Gastrocnemius medialis (tissue), 4 donors: ENCODE measurements at regions not wholly inside any gene's neighbourhood (a gene's known extent, or its start where the extent isn't known, plus 50 kb on each side); places are given as distances from the start of the nearest gene placed in this dataset.

Source experiments
- ATAC-seq, 2 donors: fragments of 150-250 bp; one replicate each; pipeline ENCODE4 v1.9.1; 2016
- DNase-seq, 2 donors: peaks; one replicate each; pipeline ENCODE4 v3.0.0-alpha.2; 2019
- H3K27ac ChIP-seq, 4 donors: fragments of 200-600 bp; sonication (generic); 1 replicate in 1 of 4; 2 replicates in 3 of 4; pipeline ENCODE4 v1.5.1; 2016 to 2018; ENCODE audit warnings: mild to moderate bottlenecking in 2 of 4, moderate library complexity in 1 of 4
- H3K27me3 ChIP-seq, 3 donors: fragments of 200-600 bp; sonication (generic) in 2 of 3; 1 replicate in 1 of 3; 2 replicates in 2 of 3; pipeline versions ENCODE4 v1.5.1 to v1.6.0; 2016 to 2019; ENCODE audit warnings: mild to moderate bottlenecking in 1 of 3, moderate library complexity in 1 of 3
- H3K36me3 ChIP-seq, 2 donors: fragments of 200-600 bp; sonication (generic) in 1 of 2; one replicate each; pipeline ENCODE4 v1.5.1; 2017 to 2018
- H3K4me1 ChIP-seq, 2 donors: fragments of 200-600 bp; sonication (generic) in 1 of 2; one replicate each; pipeline ENCODE4 v1.5.1; 2016 to 2017; ENCODE audit warnings: mild to moderate bottlenecking in 2 of 2
- H3K4me3 ChIP-seq, 4 donors: fragments of 200-600 bp; sonication (generic) in 3 of 4; 1 replicate in 1 of 4; 2 replicates in 3 of 4; pipeline ENCODE4 v1.5.1; 2016 to 2019; ENCODE audit warnings: mild to moderate bottlenecking in 2 of 4
- H3K9me3 ChIP-seq, 3 donors: fragments of 200-600 bp; sonication (generic) in 2 of 3; 1 replicate in 1 of 3; 2 replicates in 2 of 3; pipeline ENCODE4 v1.5.1; 2016 to 2019
- POLR2A ChIP-seq, 2 donors: fragments of 450-650 bp; IDR thresholded peaks; one replicate each; pipeline ENCODE4 v1.6.1; 2017; ENCODE audit warnings: antibody characterized with exemption in 2 of 2, mild to moderate bottlenecking in 2 of 2, moderate library complexity in 2 of 2
- in situ Hi-C, 4 donors: fragments of 200-750 bp; cut with MboI; loops; one replicate each; pipeline versions ENCODE4 v1.15.0 to v1.8.0; 2017; ENCODE audit warnings: low sequenced_read_pairs in 4 of 4
- intact Hi-C: fragments of 100-400 bp; cut with DNase I; formaldehyde crosslinking; loops from one replicate; pipeline ENCODE4 v1.15.1; 2023; ENCODE audit warnings: low total_unique reads
- TF ChIP-seq, protein P1 (sequence below), 5 experiments: fragments of 450-650 bp in 3 of 5; fragments of 200-600 bp in 2 of 5; sonication (generic) in 2 of 5; IDR thresholded peaks in 4 of 5; conservative IDR thresholded peaks in 1 of 5; 1 replicate in 4 of 5; 2 replicates in 1 of 5; pipeline ENCODE4 v1.5.1; 2016 to 2019; ENCODE audit warnings: antibody characterized with exemption in 5 of 5, mild to moderate bottlenecking in 3 of 5, moderate library complexity in 3 of 5

DNA sequence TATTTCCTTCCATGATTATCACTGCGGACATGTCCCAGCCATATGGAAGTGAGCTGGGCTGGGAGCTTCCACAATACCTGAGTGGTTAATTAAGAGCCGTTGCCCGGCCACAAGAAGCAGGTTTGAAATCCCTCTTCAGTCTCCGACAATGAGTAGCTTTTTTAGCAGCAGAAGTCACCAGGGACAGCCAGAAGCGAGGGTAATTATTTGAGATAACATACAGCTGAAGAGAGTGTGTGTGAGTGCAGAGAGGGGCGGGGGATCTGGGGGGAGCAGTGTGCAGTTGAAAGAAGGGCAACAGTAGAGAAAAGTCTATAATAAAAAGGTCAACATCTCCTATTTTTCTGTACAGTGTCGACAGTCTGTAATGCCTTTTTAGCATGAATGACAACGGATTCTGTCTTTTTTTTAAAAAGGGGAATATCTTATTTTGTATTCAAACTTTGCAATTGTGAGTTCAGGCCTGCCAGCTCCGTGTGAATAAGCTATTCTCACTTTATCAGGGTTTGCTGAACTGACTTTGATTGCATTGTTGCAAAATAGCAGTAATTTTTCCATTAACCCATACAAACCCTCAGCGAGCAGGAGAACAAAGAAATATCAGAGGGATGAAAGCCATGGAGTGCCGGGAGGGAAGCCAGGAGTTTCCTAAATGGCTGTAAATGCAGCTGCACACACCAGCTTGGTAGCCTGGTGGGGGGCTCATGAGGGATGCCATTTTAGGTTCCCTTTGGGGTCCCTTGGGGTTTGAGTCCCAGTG is 220.3 kb upstream of the IRX3 start:
- TF ChIP-seq, protein P1, sequence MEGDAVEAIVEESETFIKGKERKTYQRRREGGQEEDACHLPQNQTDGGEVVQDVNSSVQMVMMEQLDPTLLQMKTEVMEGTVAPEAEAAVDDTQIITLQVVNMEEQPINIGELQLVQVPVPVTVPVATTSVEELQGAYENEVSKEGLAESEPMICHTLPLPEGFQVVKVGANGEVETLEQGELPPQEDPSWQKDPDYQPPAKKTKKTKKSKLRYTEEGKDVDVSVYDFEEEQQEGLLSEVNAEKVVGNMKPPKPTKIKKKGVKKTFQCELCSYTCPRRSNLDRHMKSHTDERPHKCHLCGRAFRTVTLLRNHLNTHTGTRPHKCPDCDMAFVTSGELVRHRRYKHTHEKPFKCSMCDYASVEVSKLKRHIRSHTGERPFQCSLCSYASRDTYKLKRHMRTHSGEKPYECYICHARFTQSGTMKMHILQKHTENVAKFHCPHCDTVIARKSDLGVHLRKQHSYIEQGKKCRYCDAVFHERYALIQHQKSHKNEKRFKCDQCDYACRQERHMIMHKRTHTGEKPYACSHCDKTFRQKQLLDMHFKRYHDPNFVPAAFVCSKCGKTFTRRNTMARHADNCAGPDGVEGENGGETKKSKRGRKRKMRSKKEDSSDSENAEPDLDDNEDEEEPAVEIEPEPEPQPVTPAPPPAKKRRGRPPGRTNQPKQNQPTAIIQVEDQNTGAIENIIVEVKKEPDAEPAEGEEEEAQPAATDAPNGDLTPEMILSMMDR (IDR thresholded peaks at IDR 0.05 in 4 of 5, conservative IDR thresholded peaks at IDR 0.05 in 1 of 5) = no peak
- no peak for TF ChIP-seq POLR2A (IDR thresholded peaks at IDR 0.05)
- Histone ChIP-seq H3K27me3 (no peaks in the 10 kb centered on the region), H3K27ac (no peak overlapping the region), H3K4me1 (peaks cover 8 to 12% of the 10 kb centered on the region in 2 donors), H3K4me3 (no peak overlapping the region), H3K36me3 (no peaks in the 10 kb centered on the region), H3K9me3 (no peaks in the 10 kb centered on the region)
- intact Hi-C loops (no loop called here), in situ Hi-C loops (no loop called here)
- DNase-seq (no peak), ATAC-seq (no peak)

DNA sequence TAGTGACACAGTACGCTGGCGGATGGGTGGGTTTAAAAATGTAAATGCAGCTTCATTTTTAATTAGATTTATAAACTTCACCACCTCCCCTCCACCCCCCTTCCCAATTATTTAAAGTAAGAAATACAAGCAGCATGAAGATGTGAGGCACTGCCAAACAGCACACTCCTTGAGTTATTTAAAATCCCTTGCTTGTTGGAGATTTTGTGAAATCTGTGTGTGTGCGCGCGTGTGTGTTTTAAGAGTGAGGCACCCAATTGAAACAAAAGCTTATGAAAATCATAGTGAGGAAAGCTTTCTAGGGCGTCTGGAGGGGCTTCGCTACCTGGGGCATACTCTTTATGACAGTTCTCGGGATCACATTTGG is 219.6 kb upstream of the IRX3 start:
- Histone ChIP-seq H3K27me3 (no peaks in the 10 kb centered on the region), H3K4me1 (peaks cover 8 to 12% of the 10 kb centered on the region in 2 donors), H3K4me3 (no peak overlapping the region), H3K27ac (no peak overlapping the region), H3K36me3 (no peaks in the 10 kb centered on the region), H3K9me3 (no peaks in the 10 kb centered on the region)
- no peak for ATAC-seq
- intact Hi-C loops (no loop called here), in situ Hi-C loops (no loop called here)
- TF ChIP-seq POLR2A (IDR thresholded peaks at IDR 0.05) = no peak
- TF ChIP-seq, protein P1 (IDR thresholded peaks at IDR 0.05 in 4 of 5, conservative IDR thresholded peaks at IDR 0.05 in 1 of 5) = no peak
- DNase-seq = no peak

DNA sequence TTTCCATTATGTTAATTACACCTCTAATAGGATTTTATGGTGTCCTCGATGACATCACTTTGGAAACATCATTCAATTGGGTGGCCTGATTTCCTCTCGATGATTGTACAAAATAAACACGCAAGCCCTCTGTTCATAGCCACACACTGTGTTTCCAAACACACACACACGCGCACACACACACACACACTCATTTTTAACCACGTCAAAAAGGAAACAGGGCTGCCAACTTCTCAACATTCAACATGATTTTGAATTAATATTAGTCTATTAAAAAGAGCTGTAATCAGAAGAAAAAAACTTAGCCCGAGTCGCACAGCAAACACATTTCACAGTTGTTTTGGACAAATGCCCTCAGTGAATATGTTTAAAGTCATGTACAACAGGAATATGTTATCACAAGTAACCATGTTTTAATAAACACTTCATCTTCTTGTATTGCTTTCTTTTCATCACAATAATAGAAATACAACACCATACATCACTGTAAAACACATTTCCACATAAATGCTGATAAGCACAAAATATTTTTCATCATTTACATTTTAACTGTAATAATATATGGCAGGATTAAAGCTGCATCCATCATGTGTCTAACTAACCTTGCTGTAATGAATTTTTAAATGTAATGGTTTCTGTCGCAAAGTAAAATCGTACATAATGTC is 219.1 kb upstream of the IRX3 start:
- intact Hi-C loops = no loop called here
- Histone ChIP-seq H3K27me3 (no peaks in the 10 kb centered on the region), H3K4me3 (no peak overlapping the region), H3K36me3 (no peaks in the 10 kb centered on the region), H3K9me3 (no peaks in the 10 kb centered on the region), H3K4me1 (peaks cover 8 to 12% of the 10 kb centered on the region in 2 donors), H3K27ac (no peak overlapping the region)
- no peak for ATAC-seq
- in situ Hi-C loops = no loop called here
- TF ChIP-seq, protein P1 (IDR thresholded peaks at IDR 0.05 in 4 of 5, conservative IDR thresholded peaks at IDR 0.05 in 1 of 5) = no peak
- no peak for TF ChIP-seq POLR2A (IDR thresholded peaks at IDR 0.05)
- no peak for DNase-seq

DNA sequence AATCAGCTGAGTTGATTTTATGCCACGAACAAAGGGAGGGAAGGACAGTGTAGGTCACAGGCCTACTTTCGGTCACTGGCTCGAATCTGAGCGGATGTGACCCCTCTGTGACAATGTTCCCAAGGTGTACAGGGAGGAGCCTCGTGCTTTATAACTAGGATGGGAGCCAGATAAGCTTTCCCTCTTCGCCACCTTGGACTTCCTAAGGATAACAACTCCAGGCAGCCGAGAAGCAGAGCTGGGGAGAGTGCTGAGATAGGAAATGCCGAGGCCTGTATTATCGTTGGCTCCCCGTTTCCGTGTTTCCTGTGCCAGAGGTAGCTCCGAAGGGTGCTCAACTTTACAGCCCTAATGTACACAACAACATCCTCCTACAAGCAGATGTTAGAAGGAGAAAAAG is 217.8 kb upstream of the IRX3 start:
- H3K27ac ChIP-seq = no peak overlapping the region
- ATAC-seq = peak in 1 of 2 donors; percentile 27
- DNase-seq = no peak
- H3K9me3 ChIP-seq = no peaks in the 10 kb centered on the region
- H3K36me3 ChIP-seq = no peaks in the 10 kb centered on the region
- TF ChIP-seq, protein P1 (IDR thresholded peaks at IDR 0.05 in 4 of 5, conservative IDR thresholded peaks at IDR 0.05 in 1 of 5) = no peak
- H3K4me3 ChIP-seq = no peak overlapping the region
- intact Hi-C loops (no loop called here), in situ Hi-C loops (no loop called here)
- peaks cover 8 to 17% of the 10 kb centered on the region in 2 donors for H3K4me1 ChIP-seq
- no peaks in the 10 kb centered on the region for H3K27me3 ChIP-seq
